A549 (cell line): ENCODE measurements at regions not wholly inside any gene's neighbourhood (a gene's known extent, or its start where the extent isn't known, plus 50 kb on each side); places are given as distances from the start of the nearest gene placed in this dataset.
"Not testable (repeated sequence)": the region's sequence is repeated elsewhere in the genome, so short reads cannot be mapped to it uniquely, and the experiment has no call there.

Experiments
- ATAC-seq, 2 experiments: fragments of 200-7000 bp in 1 of 2; fragments of >200 bp in 1 of 2; cut with Nextera tagmentation in 1 of 2; cut with Tn5 transposase in 1 of 2; 3 replicates each; pipeline versions ENCODE4 v1.8.0 to v1.9.1; 2018 to 2020; ENCODE audit warnings: mild to moderate bottlenecking in 1 of 2, moderate library complexity in 1 of 2
- CTCF ChIA-PET: fragments of 300-600 bp; sonication (Branson Sonifier 250); formaldehyde crosslinking; extraction: SDS; loops from one replicate; lab custom pipeline; 2021; ENCODE audit warnings: antibody characterized with exemption, inconsistent platforms; lab: Yijun Ruan, JAX
- POLR2A ChIA-PET: fragments of 350-600 bp; formaldehyde crosslinking; extraction: SDS; loops from one replicate; lab custom pipeline; 2021; ENCODE audit warnings: antibody characterized with exemption, inconsistent platforms; lab: Yijun Ruan, JAX
- DNase-seq, 2 experiments: peaks; one replicate each; pipeline versions ENCODE4 v3.0.0 to v3.0.0-alpha.2; 2011 to 2016; ENCODE audit warnings: low read depth in 1 of 2, low spot score in 1 of 2
- FAIRE-seq: peaks from 2 replicates; lab custom pipeline; 2011; peaks lifted over from hg19 to GRCh38; lab: Jason Lieb, UNC
- H3K27ac ChIP-seq, 2 experiments: fragments of >200 bp; sonication (Bioruptor Twin); formaldehyde crosslinking; 3 replicates each; pipeline ENCODE4 v1.5.1; 2016 to 2017
- H3K4me1 ChIP-seq: fragments of >200 bp; sonication (Bioruptor Twin); formaldehyde crosslinking; 3 replicates; pipeline ENCODE4 v1.6.1; 2016
- H3K4me2 ChIP-seq: fragments of >200 bp; sonication (Bioruptor Twin); formaldehyde crosslinking; 3 replicates; pipeline ENCODE4 v1.6.1; 2016
- H3K4me3 ChIP-seq: fragments of >200 bp; sonication (Bioruptor Twin); formaldehyde crosslinking; 3 replicates; pipeline ENCODE4 v1.5.1; 2016
- H3K9me3 ChIP-seq: fragments of >200 bp; sonication (Bioruptor Twin); formaldehyde crosslinking; 3 replicates; pipeline ENCODE4 v1.6.1; 2016
- BHLHE40 ChIP-seq: IDR thresholded peaks from 2 replicates; pipeline ENCODE4 v1.6.1; 2012; ENCODE audit warnings: low read depth, low read length, inconsistent platforms
- CBX2 ChIP-seq: fragments of 200-600 bp; sonication (generic); IDR thresholded peaks from 2 replicates; pipeline ENCODE4 v1.6.1; 2016; ENCODE audit warnings: low read depth, mild to moderate bottlenecking, borderline replicate concordance
- EHF ChIP-seq: fragments of 250-450 bp; sonication (Bioruptor Pico); IDR thresholded peaks from 2 replicates; pipeline ENCODE4 v1.5.0; 2020; ENCODE audit warnings: mild to moderate bottlenecking
- EHMT2 ChIP-seq: fragments of 200-600 bp; sonication (generic); IDR thresholded peaks from 2 replicates; pipeline ENCODE4 v1.6.1; 2016; ENCODE audit warnings: antibody characterized with exemption, low read depth, mild to moderate bottlenecking, moderate library complexity
- FOSL2 ChIP-seq, 2 experiments: fragments of 450-650 bp in 1 of 2; fragments of >200 bp in 1 of 2; sonication (Bioruptor Twin) in 1 of 2; formaldehyde crosslinking; IDR thresholded peaks; 2 replicates each; pipeline versions ENCODE4 v1.5.0 to v1.6.1; 2016 to 2020; ENCODE audit warnings: mild to moderate bottlenecking in 1 of 2, moderate library complexity in 1 of 2
- FOXS1 ChIP-seq: fragments of 250-450 bp; sonication (Bioruptor Pico); IDR thresholded peaks from 2 replicates; pipeline ENCODE4 v1.5.0; 2020; ENCODE audit warnings: mild to moderate bottlenecking, moderate library complexity
- GATA3 ChIP-seq: IDR thresholded peaks from 2 replicates; pipeline ENCODE4 v1.6.1; 2012; ENCODE audit warnings: borderline replicate concordance
- HOXA7 ChIP-seq: fragments of 250-450 bp; sonication (Bioruptor Pico); IDR thresholded peaks from 2 replicates; pipeline ENCODE4 v1.5.0; 2020; ENCODE audit warnings: mild to moderate bottlenecking, moderate library complexity
- HOXB5 ChIP-seq: fragments of 250-450 bp; sonication (Bioruptor Pico); IDR thresholded peaks from 2 replicates; pipeline ENCODE4 v1.5.0; 2020; ENCODE audit warnings: mild to moderate bottlenecking, moderate library complexity
- NFE2L2 ChIP-seq: fragments of 150-350 bp; conservative IDR thresholded peaks from 2 replicates; pipeline ENCODE4 v1.6.1; 2014; ENCODE audit warnings: low read length
- NR3C1 ChIP-seq: fragments of >200 bp; sonication (Bioruptor Twin); formaldehyde crosslinking; IDR thresholded peaks from 3 replicates; pipeline ENCODE4 v1.6.1; 2017
- PHF8 ChIP-seq: fragments of 200-600 bp; sonication (generic); IDR thresholded peaks from 2 replicates; pipeline ENCODE4 v1.6.1; 2016; ENCODE audit warnings: low read depth, mild to moderate bottlenecking, antibody characterized with exemption, moderate library complexity, borderline replicate concordance
- POLR2A ChIP-seq: IDR thresholded peaks from 2 replicates; pipeline ENCODE4 v1.6.1; 2012; ENCODE audit warnings: mild to moderate bottlenecking, low read length
- RCOR1 ChIP-seq: fragments of 150-350 bp; IDR thresholded peaks from 2 replicates; pipeline ENCODE4 v1.6.1; 2014; ENCODE audit warnings: antibody characterized with exemption, low read length, low read depth
- SMC3 ChIP-seq: fragments of >200 bp; sonication (Bioruptor Twin); formaldehyde crosslinking; IDR thresholded peaks from 3 replicates; pipeline ENCODE4 v1.6.1; 2018; ENCODE audit warnings: inconsistent platforms
- TP53 ChIP-seq: fragments of 250-450 bp; sonication (Bioruptor Pico); IDR thresholded peaks from 2 replicates; pipeline ENCODE4 v1.5.0; 2021; ENCODE audit warnings: mild to moderate bottlenecking, moderate library complexity
- ZC3H11A ChIP-seq: fragments of 450-650 bp; IDR thresholded peaks from 2 replicates; pipeline ENCODE4 v1.6.1; 2014; ENCODE audit warnings: antibody characterized with exemption, mild to moderate bottlenecking
- WGBS: methylation state at CpG from one replicate; pipeline ENCODE4 v1.1.6; 2017; ENCODE audit errors: missing lambda C conversion rate; 5-methylcytosine and 5-hydroxymethylcytosine counted together
- TF ChIP-seq, protein P1 (sequence below): fragments of >200 bp; sonication (Bioruptor Twin); formaldehyde crosslinking; IDR thresholded peaks from 3 replicates; pipeline ENCODE4 v1.5.1; 2016
- TF ChIP-seq, protein P2 (sequence below): fragments of 200-600 bp; sonication (generic); IDR thresholded peaks from 2 replicates; pipeline ENCODE4 v1.6.1; 2016; ENCODE audit warnings: antibody characterized with exemption, mild to moderate bottlenecking, moderate library complexity
- TF ChIP-seq, protein P3 (sequence below): fragments of 250-450 bp; sonication (Bioruptor Pico); IDR thresholded peaks from 2 replicates; pipeline ENCODE4 v1.5.0; 2020; ENCODE audit warnings: low read depth, mild to moderate bottlenecking, moderate library complexity
- TF ChIP-seq, protein P4 (sequence below): IDR thresholded peaks from 2 replicates; pipeline ENCODE4 v1.6.1; 2012; ENCODE audit warnings: low read depth, borderline replicate concordance
- TF ChIP-seq, protein P5 (sequence below): fragments of 450-650 bp; IDR thresholded peaks from 2 replicates; pipeline ENCODE4 v1.6.1; 2014; ENCODE audit warnings: antibody characterized with exemption

DNA sequence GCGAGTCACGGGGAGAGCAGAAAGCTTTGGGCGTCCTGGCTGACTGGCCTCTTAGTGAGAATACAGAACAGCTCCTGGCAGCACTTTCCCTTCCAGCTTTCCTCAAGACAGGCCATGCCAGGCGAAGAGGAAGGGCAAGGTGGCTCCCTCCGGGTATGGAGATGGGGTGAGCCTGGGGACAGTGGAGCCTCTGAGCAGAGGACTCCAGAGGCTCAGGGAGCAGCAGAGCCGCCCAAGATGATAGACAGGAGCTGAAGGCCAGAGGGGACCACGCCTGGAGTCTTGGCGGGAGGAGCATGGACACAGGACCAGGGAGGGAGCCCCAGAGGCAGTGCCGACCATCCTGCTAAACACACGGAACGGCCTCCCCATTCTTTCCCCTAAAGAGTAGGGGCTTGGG lies 229.1 kb downstream of the TM9SF2 start (continued):
- TF ChIP-seq, protein P1, sequence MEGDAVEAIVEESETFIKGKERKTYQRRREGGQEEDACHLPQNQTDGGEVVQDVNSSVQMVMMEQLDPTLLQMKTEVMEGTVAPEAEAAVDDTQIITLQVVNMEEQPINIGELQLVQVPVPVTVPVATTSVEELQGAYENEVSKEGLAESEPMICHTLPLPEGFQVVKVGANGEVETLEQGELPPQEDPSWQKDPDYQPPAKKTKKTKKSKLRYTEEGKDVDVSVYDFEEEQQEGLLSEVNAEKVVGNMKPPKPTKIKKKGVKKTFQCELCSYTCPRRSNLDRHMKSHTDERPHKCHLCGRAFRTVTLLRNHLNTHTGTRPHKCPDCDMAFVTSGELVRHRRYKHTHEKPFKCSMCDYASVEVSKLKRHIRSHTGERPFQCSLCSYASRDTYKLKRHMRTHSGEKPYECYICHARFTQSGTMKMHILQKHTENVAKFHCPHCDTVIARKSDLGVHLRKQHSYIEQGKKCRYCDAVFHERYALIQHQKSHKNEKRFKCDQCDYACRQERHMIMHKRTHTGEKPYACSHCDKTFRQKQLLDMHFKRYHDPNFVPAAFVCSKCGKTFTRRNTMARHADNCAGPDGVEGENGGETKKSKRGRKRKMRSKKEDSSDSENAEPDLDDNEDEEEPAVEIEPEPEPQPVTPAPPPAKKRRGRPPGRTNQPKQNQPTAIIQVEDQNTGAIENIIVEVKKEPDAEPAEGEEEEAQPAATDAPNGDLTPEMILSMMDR = no peak
- TF ChIP-seq POLR2A (no peak), HOXB5 (CRISPR knock-in tag) (no peak), SMC3 (no peak), GATA3 (no peak), EHF (CRISPR knock-in tag) (no peak)
- TF ChIP-seq, protein P2, sequence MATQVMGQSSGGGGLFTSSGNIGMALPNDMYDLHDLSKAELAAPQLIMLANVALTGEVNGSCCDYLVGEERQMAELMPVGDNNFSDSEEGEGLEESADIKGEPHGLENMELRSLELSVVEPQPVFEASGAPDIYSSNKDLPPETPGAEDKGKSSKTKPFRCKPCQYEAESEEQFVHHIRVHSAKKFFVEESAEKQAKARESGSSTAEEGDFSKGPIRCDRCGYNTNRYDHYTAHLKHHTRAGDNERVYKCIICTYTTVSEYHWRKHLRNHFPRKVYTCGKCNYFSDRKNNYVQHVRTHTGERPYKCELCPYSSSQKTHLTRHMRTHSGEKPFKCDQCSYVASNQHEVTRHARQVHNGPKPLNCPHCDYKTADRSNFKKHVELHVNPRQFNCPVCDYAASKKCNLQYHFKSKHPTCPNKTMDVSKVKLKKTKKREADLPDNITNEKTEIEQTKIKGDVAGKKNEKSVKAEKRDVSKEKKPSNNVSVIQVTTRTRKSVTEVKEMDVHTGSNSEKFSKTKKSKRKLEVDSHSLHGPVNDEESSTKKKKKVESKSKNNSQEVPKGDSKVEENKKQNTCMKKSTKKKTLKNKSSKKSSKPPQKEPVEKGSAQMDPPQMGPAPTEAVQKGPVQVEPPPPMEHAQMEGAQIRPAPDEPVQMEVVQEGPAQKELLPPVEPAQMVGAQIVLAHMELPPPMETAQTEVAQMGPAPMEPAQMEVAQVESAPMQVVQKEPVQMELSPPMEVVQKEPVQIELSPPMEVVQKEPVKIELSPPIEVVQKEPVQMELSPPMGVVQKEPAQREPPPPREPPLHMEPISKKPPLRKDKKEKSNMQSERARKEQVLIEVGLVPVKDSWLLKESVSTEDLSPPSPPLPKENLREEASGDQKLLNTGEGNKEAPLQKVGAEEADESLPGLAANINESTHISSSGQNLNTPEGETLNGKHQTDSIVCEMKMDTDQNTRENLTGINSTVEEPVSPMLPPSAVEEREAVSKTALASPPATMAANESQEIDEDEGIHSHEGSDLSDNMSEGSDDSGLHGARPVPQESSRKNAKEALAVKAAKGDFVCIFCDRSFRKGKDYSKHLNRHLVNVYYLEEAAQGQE = no peak
- TF ChIP-seq, all 56 proteins: peak for 0

DNA sequence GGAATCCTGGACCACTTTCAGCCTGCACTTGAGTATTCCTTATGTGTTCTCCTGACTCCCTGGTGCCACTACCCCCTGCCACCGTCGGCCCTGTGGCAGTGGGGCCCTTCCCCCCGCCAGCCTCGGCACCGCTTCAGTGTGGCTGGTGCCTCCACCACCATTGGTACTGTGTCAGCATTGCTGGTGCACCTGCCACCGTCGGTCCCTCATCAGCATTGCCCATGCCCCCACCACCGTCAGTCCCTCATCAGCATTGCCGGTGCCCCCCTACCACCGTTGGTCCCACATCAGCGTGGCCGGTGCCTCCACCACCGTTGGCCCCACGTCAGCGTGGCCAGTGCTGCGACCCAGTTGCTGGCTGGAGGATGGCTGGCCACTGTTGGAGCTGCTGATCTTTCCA lies 228.5 kb downstream of the TM9SF2 start:
- H3K4me2 ChIP-seq = no peak overlapping the region
- ATAC-seq (no peak), DNase-seq (no peak), FAIRE-seq (no peak)
- H3K9me3 ChIP-seq = no peaks in the 10 kb centered on the region
- ChIA-PET POLR2A (no interaction called here), CTCF (no interaction called here)
- H3K4me1 ChIP-seq = no peaks in the 10 kb centered on the region
- no peak overlapping the region for H3K4me3 ChIP-seq
- WGBS = 80% methylated on average over 15 of the region's 16 CpGs
- H3K27ac ChIP-seq = no peak overlapping the region
- no peak for TF ChIP-seq BHLHE40
- no peak for TF ChIP-seq NR3C1
- TF ChIP-seq ZC3H11A = no peak

DNA sequence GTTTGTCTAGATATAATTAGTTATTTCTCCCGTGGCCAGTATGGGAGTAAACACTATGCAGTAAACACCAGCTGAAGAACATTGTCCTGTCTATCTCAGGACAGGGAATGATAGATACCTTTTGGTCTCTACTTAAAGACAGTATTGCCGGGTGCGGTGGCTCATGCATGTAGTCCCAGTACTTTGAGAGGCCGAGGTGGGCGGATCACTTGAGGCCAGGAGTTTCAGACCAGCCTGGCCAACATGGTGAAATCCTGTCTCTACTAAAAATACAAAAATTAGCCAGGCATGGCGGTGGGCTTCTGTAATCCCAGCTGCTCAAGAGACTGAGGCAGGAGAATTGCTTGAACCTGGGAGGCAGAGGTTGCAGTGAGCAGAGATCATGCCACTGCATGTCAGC lies 226.4 kb downstream of the TM9SF2 start:
- ATAC-seq, H3K4me2 ChIP-seq, H3K4me1 ChIP-seq, DNase-seq, CTCF ChIA-PET, POLR2A ChIA-PET, FAIRE-seq, H3K27ac ChIP-seq, H3K9me3 ChIP-seq, H3K4me3 ChIP-seq: not testable (repeated sequence)
- 93% methylated on average over 6 of the region's 6 CpGs for WGBS

DNA sequence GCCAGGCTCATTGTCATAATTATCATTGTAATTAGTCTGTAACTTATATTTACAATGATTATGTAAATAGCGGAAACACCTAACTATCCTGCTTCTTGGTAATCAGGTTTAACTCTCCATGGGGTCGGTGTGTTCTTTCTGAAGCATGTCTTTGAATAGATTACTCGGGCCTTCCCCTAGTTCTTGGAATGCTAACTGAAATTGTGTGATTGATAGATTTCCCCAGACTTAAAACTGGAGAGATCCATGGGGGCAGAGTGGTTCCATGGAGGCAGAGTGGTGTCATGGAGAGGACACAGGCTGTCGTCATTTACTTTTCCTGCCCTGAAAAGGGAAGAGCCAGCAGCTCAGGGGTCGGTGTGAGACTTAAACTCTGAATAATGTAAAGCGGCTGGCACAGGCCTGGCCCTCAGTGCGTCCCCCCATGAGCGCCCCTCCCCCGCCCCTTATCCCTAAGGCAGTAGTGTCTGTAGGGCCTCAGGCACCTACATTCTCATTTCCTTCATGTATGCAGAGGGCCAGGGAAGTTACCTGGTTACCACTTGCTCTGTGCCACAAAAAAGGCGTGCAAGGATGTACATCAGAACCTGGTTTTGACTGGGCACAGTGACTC lies 225.1 kb downstream of the TM9SF2 start:
- H3K4me2 ChIP-seq = no peak overlapping the region
- no peak overlapping the region for H3K4me3 ChIP-seq
- ATAC-seq (no peak), FAIRE-seq (no peak), DNase-seq (no peak)
- WGBS = 80% methylated on average over 10 of the region's 10 CpGs
- POLR2A ChIA-PET = no interaction called here
- H3K9me3 ChIP-seq = no peaks in the 10 kb centered on the region
- H3K27ac ChIP-seq = no peak overlapping the region
- H3K4me1 ChIP-seq = no peaks in the 10 kb centered on the region
- CTCF ChIA-PET = no interaction called here
- TF ChIP-seq TP53 (CRISPR knock-in tag) = no peak
- TF ChIP-seq ZC3H11A = no peak
- TF ChIP-seq CBX2 = no peak
- TF ChIP-seq, protein P3, sequence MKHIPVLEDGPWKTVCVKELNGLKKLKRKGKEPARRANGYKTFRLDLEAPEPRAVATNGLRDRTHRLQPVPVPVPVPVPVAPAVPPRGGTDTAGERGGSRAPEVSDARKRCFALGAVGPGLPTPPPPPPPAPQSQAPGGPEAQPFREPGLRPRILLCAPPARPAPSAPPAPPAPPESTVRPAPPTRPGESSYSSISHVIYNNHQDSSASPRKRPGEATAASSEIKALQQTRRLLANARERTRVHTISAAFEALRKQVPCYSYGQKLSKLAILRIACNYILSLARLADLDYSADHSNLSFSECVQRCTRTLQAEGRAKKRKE (CRISPR knock-in tag) = no peak
- TF ChIP-seq PHF8 = no peak
- no peak for TF ChIP-seq FOXS1 (CRISPR knock-in tag)
- TF ChIP-seq, protein P4, sequence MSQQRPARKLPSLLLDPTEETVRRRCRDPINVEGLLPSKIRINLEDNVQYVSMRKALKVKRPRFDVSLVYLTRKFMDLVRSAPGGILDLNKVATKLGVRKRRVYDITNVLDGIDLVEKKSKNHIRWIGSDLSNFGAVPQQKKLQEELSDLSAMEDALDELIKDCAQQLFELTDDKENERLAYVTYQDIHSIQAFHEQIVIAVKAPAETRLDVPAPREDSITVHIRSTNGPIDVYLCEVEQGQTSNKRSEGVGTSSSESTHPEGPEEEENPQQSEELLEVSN = no peak
- no peak for TF ChIP-seq NFE2L2
- no peak for TF ChIP-seq EHMT2
- no peak for TF ChIP-seq FOSL2 (IDR thresholded peaks at IDR 0.05)
- TF ChIP-seq FOSL2 (CRISPR knock-in tag; IDR thresholded peaks at IDR 0.05) = no peak
- TF ChIP-seq RCOR1 = no peak
- TF ChIP-seq HOXB5 (CRISPR knock-in tag) = no peak
- TF ChIP-seq, protein P5, sequence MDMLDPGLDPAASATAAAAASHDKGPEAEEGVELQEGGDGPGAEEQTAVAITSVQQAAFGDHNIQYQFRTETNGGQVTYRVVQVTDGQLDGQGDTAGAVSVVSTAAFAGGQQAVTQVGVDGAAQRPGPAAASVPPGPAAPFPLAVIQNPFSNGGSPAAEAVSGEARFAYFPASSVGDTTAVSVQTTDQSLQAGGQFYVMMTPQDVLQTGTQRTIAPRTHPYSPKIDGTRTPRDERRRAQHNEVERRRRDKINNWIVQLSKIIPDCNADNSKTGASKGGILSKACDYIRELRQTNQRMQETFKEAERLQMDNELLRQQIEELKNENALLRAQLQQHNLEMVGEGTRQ = no peak
- no peak for TF ChIP-seq HOXA7 (CRISPR knock-in tag)
